Vagina (tissue), 2 donors: ENCODE measurements at regions not wholly inside any gene's neighbourhood (a gene's known extent, or its start where the extent isn't known, plus 50 kb on each side); places are given as distances from the start of the nearest gene placed in this dataset.
"Not testable (repeated sequence)": the region's sequence is repeated elsewhere in the genome, so short reads cannot be mapped to it uniquely, and the experiment has no call there.

Experiments
- POLR2AphosphoS5 ChIP-seq, 2 donors: sonication (generic); formaldehyde crosslinking; IDR thresholded peaks; one replicate each; pipeline ENCODE4 v1.9.0; 2017; ENCODE audit warnings: antibody characterized with exemption in 2 of 2, mild to moderate bottlenecking in 2 of 2, low read depth in 1 of 2; ENCODE audit not compliant: insufficient read depth in 1 of 2
- TF ChIP-seq, protein P1 (sequence below), 3 experiments: fragments of 450-650 bp in 2 of 3; fragments of 200-600 bp in 1 of 3; sonication (generic) in 1 of 3; IDR thresholded peaks; one replicate each; pipeline ENCODE4 v1.5.1; 2017 to 2019; ENCODE audit warnings: antibody characterized with exemption in 3 of 3, mild to moderate bottlenecking in 2 of 3, moderate library complexity in 2 of 3

DNA sequence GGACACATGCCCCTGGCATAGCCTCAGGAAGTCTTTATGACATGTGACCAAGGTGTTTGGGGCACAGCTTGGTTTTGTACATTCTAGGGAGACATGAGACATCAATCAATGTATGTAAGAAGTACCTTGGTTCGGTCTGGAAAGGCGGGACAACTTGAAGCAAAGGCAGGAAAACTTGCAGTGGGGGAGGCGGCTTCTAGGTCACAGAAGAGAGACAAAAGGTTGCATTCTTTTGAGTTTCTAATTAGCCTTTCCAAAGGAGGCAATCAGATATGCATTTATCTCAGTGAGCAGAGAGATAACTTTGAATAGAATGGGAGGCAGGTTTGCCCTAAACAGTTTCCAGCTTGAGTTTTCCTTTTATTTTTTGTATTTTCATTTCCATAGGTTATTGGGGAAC is 113.8 kb upstream of the SEC22B start:
- TF ChIP-seq, protein P1, sequence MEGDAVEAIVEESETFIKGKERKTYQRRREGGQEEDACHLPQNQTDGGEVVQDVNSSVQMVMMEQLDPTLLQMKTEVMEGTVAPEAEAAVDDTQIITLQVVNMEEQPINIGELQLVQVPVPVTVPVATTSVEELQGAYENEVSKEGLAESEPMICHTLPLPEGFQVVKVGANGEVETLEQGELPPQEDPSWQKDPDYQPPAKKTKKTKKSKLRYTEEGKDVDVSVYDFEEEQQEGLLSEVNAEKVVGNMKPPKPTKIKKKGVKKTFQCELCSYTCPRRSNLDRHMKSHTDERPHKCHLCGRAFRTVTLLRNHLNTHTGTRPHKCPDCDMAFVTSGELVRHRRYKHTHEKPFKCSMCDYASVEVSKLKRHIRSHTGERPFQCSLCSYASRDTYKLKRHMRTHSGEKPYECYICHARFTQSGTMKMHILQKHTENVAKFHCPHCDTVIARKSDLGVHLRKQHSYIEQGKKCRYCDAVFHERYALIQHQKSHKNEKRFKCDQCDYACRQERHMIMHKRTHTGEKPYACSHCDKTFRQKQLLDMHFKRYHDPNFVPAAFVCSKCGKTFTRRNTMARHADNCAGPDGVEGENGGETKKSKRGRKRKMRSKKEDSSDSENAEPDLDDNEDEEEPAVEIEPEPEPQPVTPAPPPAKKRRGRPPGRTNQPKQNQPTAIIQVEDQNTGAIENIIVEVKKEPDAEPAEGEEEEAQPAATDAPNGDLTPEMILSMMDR (IDR thresholded peaks at IDR 0.05), result not testable (repeated sequence)
- TF ChIP-seq POLR2AphosphoS5 (IDR thresholded peaks at IDR 0.05; ENCODE audit: insufficient read depth in 1 of 2, low read depth in 1 of 2), result not testable (repeated sequence)
